ENCODE measurements at regions not wholly inside any gene's neighbourhood (a gene's known extent, or its start where the extent isn't known, plus 50 kb on each side); places are given as distances from the start of the nearest gene placed in this dataset.

- Histone ChIP-seq H3K9me3 (ENCODE audit: control insufficient read depth, low read length) (no peaks in the 10 kb centered on the region), H3K27me3 (ENCODE audit: control insufficient read depth, insufficient read depth, low read length, poor library complexity, severe bottlenecking) (no peaks in the 10 kb centered on the region), H3K36me3 (ENCODE audit: control insufficient read depth, insufficient read depth, low read length) (no peaks in the 10 kb centered on the region), H3K27ac (ENCODE audit: insufficient read depth, low read depth, low read length, poor library complexity, severe bottlenecking) (no peak overlapping the region), H3K4me3 (ENCODE audit: insufficient read depth, low read depth, low read length) (no peak overlapping the region), H3K4me1 (ENCODE audit: control insufficient read depth, insufficient read depth, low read length) (no peaks in the 10 kb centered on the region)
- WGBS, 2 experiments, result 91 to 93% methylated on average over 5 of the region's 5 CpGs
Observed at GRCh38 chr9:99326112-99326916, 104.2 kb downstream of the SEC61B start.

GRCh38 chr9:99326917-99327189 is 104.8 kb downstream of the SEC61B start:
- WGBS, 2 experiments, result 90 to 95% methylated on average over 3 of the region's 3 CpGs
- H3K4me3 ChIP-seq (ENCODE audit: insufficient read depth, low read depth, low read length), result no peak overlapping the region

GRCh38 chr9:99327667-99328066 is 105.6 kb downstream of the SEC61B start:
- no peak overlapping the region for H3K4me3 ChIP-seq (ENCODE audit: insufficient read depth, low read depth, low read length)
- H3K4me1 ChIP-seq (ENCODE audit: control insufficient read depth, insufficient read depth, low read length), result no peaks in the 10 kb centered on the region
- H3K9me3 ChIP-seq (ENCODE audit: control insufficient read depth, low read length), result no peaks in the 10 kb centered on the region
- no peaks in the 10 kb centered on the region for H3K36me3 ChIP-seq (ENCODE audit: control insufficient read depth, insufficient read depth, low read length)
- 78 to 88% methylated on average over 2 to 3 of the region's 3 CpGs for WGBS, 2 experiments
- H3K27me3 ChIP-seq (ENCODE audit: control insufficient read depth, insufficient read depth, low read length, poor library complexity, severe bottlenecking), result no peaks in the 10 kb centered on the region
- H3K27ac ChIP-seq (ENCODE audit: insufficient read depth, low read depth, low read length, poor library complexity, severe bottlenecking), result no peak overlapping the region

More at GRCh38 chr9:99326917-99327189, 104.8 kb downstream of the SEC61B start:
- Histone ChIP-seq H3K36me3 (ENCODE audit: control insufficient read depth, insufficient read depth, low read length) (no peaks in the 10 kb centered on the region), H3K9me3 (ENCODE audit: control insufficient read depth, low read length) (no peaks in the 10 kb centered on the region), H3K4me1 (ENCODE audit: control insufficient read depth, insufficient read depth, low read length) (no peaks in the 10 kb centered on the region), H3K27me3 (ENCODE audit: control insufficient read depth, insufficient read depth, low read length, poor library complexity, severe bottlenecking) (no peaks in the 10 kb centered on the region), H3K27ac (ENCODE audit: insufficient read depth, low read depth, low read length, poor library complexity, severe bottlenecking) (no peak overlapping the region)

- H3K36me3 ChIP-seq (ENCODE audit: control insufficient read depth, insufficient read depth, low read length), result no peaks in the 10 kb centered on the region
- no peaks in the 10 kb centered on the region for H3K4me1 ChIP-seq (ENCODE audit: control insufficient read depth, insufficient read depth, low read length)
- no peak overlapping the region for H3K4me3 ChIP-seq (ENCODE audit: insufficient read depth, low read depth, low read length)
- H3K27ac ChIP-seq (ENCODE audit: insufficient read depth, low read depth, low read length, poor library complexity, severe bottlenecking), result no peak overlapping the region
- no peaks in the 10 kb centered on the region for H3K9me3 ChIP-seq (ENCODE audit: control insufficient read depth, low read length)
- 91 to 93% methylated on average over 2 to 4 of the region's 4 CpGs for WGBS, 2 experiments
- H3K27me3 ChIP-seq (ENCODE audit: control insufficient read depth, insufficient read depth, low read length, poor library complexity, severe bottlenecking), result no peaks in the 10 kb centered on the region
Observed at GRCh38 chr9:99335280-99335679, 113.2 kb downstream of the SEC61B start.

- WGBS, 2 experiments, result 77% methylated on average over 3 of the region's 3 CpGs
- Histone ChIP-seq H3K27me3 (ENCODE audit: control insufficient read depth, insufficient read depth, low read length, poor library complexity, severe bottlenecking) (no peaks in the 10 kb centered on the region), H3K9me3 (ENCODE audit: control insufficient read depth, low read length) (no peaks in the 10 kb centered on the region)
Observed at GRCh38 chr9:99336005-99336404, 113.9 kb downstream of the SEC61B start.

DNA sequence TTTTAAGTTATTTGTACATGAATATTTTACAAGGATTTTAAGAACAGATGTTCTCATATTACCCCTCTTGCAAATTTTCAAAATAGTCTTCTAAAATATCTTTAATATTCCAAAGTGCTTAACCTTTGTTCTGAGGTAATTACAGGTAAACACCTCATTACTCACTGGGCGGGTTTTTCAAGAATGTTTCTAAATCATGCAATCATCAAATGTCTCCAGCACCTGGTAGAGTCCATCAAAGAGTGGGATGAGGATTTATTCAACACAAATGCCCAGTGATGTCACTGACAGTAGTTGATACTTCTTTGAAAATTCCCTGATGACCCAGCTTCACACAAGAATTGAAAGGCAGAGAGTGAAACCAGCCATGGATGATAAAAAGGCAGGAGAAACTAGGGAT is 114.4 kb downstream of the SEC61B start:
- 88 to 100% methylated on average over 1 of the region's 1 CpG for WGBS, 2 experiments
- Histone ChIP-seq H3K27me3 (ENCODE audit: control insufficient read depth, insufficient read depth, low read length, poor library complexity, severe bottlenecking) (no peaks in the 10 kb centered on the region), H3K9me3 (ENCODE audit: control insufficient read depth, low read length) (no peaks in the 10 kb centered on the region)

More at GRCh38 chr9:99336005-99336404, 113.9 kb downstream of the SEC61B start:
- Histone ChIP-seq H3K36me3 (ENCODE audit: control insufficient read depth, insufficient read depth, low read length) (no peaks in the 10 kb centered on the region), H3K4me1 (ENCODE audit: control insufficient read depth, insufficient read depth, low read length) (no peaks in the 10 kb centered on the region), H3K4me3 (ENCODE audit: insufficient read depth, low read depth, low read length) (no peak overlapping the region), H3K27ac (ENCODE audit: insufficient read depth, low read depth, low read length, poor library complexity, severe bottlenecking) (no peak overlapping the region)

GRCh38 chr9:99340281-99340680 is 118.2 kb downstream of the SEC61B start:
- H3K27me3 ChIP-seq (ENCODE audit: control insufficient read depth, insufficient read depth, low read length, poor library complexity, severe bottlenecking), result no peaks in the 10 kb centered on the region
- H3K36me3 ChIP-seq (ENCODE audit: control insufficient read depth, insufficient read depth, low read length), result no peaks in the 10 kb centered on the region
- no peaks in the 10 kb centered on the region for H3K4me1 ChIP-seq (ENCODE audit: control insufficient read depth, insufficient read depth, low read length)
- H3K27ac ChIP-seq (ENCODE audit: insufficient read depth, low read depth, low read length, poor library complexity, severe bottlenecking), result no peak overlapping the region
- 95 to 96% methylated on average over 8 of the region's 8 CpGs for WGBS, 2 experiments
- no peak overlapping the region for H3K4me3 ChIP-seq (ENCODE audit: insufficient read depth, low read depth, low read length)
- H3K9me3 ChIP-seq (ENCODE audit: control insufficient read depth, low read length), result no peaks in the 10 kb centered on the region

More for the DNA sequence above, 114.4 kb downstream of the SEC61B start:
- Histone ChIP-seq H3K27ac (ENCODE audit: insufficient read depth, low read depth, low read length, poor library complexity, severe bottlenecking) (no peak overlapping the region), H3K4me1 (ENCODE audit: control insufficient read depth, insufficient read depth, low read length) (no peaks in the 10 kb centered on the region), H3K4me3 (ENCODE audit: insufficient read depth, low read depth, low read length) (no peak overlapping the region), H3K36me3 (ENCODE audit: control insufficient read depth, insufficient read depth, low read length) (no peaks in the 10 kb centered on the region)

DNA sequence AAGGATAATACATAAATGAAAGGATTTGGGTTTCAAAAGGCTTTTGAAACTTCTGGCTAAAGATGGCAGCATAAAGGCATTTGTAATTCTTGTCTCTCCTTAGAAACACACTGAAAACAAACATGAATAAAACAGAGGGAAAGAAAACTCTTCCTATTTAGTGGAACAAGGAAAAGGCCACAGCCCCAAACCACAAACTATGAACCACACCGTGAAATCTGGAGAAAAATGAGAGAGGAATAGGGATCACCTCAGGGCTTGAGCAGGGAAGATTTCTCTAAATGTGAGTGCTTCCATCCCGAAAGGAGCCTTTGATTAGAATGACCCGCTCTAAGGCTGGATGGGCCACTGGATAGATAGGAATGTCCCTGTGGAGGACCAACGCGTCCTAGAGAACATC is 119.6 kb downstream of the SEC61B start:
- H3K4me1 ChIP-seq (ENCODE audit: control insufficient read depth, insufficient read depth, low read length), result no peaks in the 10 kb centered on the region
- no peaks in the 10 kb centered on the region for H3K27me3 ChIP-seq (ENCODE audit: control insufficient read depth, insufficient read depth, low read length, poor library complexity, severe bottlenecking)
- H3K36me3 ChIP-seq (ENCODE audit: control insufficient read depth, insufficient read depth, low read length), result no peaks in the 10 kb centered on the region
- no peak overlapping the region for H3K4me3 ChIP-seq (ENCODE audit: insufficient read depth, low read depth, low read length)
- H3K27ac ChIP-seq (ENCODE audit: insufficient read depth, low read depth, low read length, poor library complexity, severe bottlenecking), result no peak overlapping the region
- WGBS, 2 experiments, result 95% methylated on average over 5 of the region's 5 CpGs
- H3K9me3 ChIP-seq (ENCODE audit: control insufficient read depth, low read length), result no peaks in the 10 kb centered on the region

- Histone ChIP-seq H3K36me3 (ENCODE audit: control insufficient read depth, insufficient read depth, low read length) (no peaks in the 10 kb centered on the region), H3K9me3 (ENCODE audit: control insufficient read depth, low read length) (no peaks in the 10 kb centered on the region), H3K4me3 (ENCODE audit: insufficient read depth, low read depth, low read length) (no peak overlapping the region), H3K27me3 (ENCODE audit: control insufficient read depth, insufficient read depth, low read length, poor library complexity, severe bottlenecking) (no peaks in the 10 kb centered on the region), H3K27ac (ENCODE audit: insufficient read depth, low read depth, low read length, poor library complexity, severe bottlenecking) (no peak overlapping the region), H3K4me1 (ENCODE audit: control insufficient read depth, insufficient read depth, low read length) (no peaks in the 10 kb centered on the region)
- 95 to 96% methylated on average over 1 of the region's 1 CpG for WGBS, 2 experiments
Observed at GRCh38 chr9:99345451-99345850, 123.4 kb downstream of the SEC61B start.

DNA sequence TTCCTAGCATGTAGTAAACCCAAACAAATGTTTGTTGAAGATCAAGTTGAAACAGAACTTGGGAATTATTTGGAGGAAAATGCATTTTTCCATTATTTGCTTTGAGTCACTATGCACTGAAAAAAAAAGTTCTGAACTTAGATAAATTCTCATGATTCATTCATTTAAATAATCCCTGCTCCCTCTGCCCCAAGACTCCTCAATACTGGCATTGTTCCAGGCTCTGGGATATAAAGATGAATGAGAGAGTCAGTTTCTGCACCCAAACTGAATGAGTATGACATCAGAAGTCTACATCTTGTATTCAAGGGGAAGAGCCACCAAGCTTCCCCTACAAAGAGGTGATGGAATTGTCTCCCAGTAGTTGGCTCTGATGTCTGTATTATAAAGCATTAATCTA is 123.9 kb downstream of the SEC61B start:
- Histone ChIP-seq H3K36me3 (ENCODE audit: control insufficient read depth, insufficient read depth, low read length) (no peaks in the 10 kb centered on the region), H3K9me3 (ENCODE audit: control insufficient read depth, low read length) (no peaks in the 10 kb centered on the region), H3K4me1 (ENCODE audit: control insufficient read depth, insufficient read depth, low read length) (no peaks in the 10 kb centered on the region), H3K4me3 (ENCODE audit: insufficient read depth, low read depth, low read length) (no peak overlapping the region), H3K27ac (ENCODE audit: insufficient read depth, low read depth, low read length, poor library complexity, severe bottlenecking) (no peak overlapping the region), H3K27me3 (ENCODE audit: control insufficient read depth, insufficient read depth, low read length, poor library complexity, severe bottlenecking) (no peaks in the 10 kb centered on the region)

DNA sequence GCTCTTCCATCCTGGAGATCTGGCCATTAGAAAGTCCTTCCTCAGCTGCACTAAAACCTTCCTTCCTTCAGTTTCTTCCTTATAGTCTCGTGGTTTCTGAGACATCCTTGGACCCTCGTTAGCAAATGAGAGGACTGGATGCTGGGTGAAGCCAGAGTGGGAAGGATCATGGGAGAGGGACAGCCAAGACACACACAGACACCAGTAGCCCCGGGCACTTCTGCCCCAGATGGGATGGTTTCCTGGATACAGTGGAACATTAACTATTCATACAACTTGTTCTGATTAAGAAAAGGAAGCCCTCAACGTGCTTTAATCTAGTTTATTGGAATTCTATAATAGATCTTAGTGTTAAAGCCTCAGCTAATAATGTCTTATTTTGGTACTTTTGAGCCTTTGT is 125.5 kb downstream of the SEC61B start:
- H3K36me3 ChIP-seq (ENCODE audit: control insufficient read depth, insufficient read depth, low read length), result no peaks in the 10 kb centered on the region
- H3K27ac ChIP-seq (ENCODE audit: insufficient read depth, low read depth, low read length, poor library complexity, severe bottlenecking), result no peak overlapping the region
- H3K9me3 ChIP-seq (ENCODE audit: control insufficient read depth, low read length), result no peaks in the 10 kb centered on the region
- H3K4me1 ChIP-seq (ENCODE audit: control insufficient read depth, insufficient read depth, low read length), result no peaks in the 10 kb centered on the region
- no peak overlapping the region for H3K4me3 ChIP-seq (ENCODE audit: insufficient read depth, low read depth, low read length)
- H3K27me3 ChIP-seq (ENCODE audit: control insufficient read depth, insufficient read depth, low read length, poor library complexity, severe bottlenecking), result no peaks in the 10 kb centered on the region
- WGBS, 2 experiments, result 67 to 84% methylated on average over 2 to 4 of the region's 4 CpGs

Measured in ectodermal cell (in vitro differentiated cells).